MM.1S (cell line): ENCODE measurements at regions not wholly inside any gene's neighbourhood (a gene's known extent, or its start where the extent isn't known, plus 50 kb on each side); places are given as distances from the start of the nearest gene placed in this dataset.

ENCODE experiments used
- EZH2 ChIP-seq: fragments of 300-600 bp; sonication (generic); optimal IDR thresholded peaks from 2 replicates; pipeline ENCODE3; 2017; ENCODE audit warnings: low read depth, mild to moderate bottlenecking, antibody characterized with exemption, low read length, mixed read lengths
- EZH2phosphoT487 ChIP-seq: fragments of 300-600 bp; sonication (generic); IDR thresholded peaks from 2 replicates; pipeline ENCODE4 v1.6.1; 2018; ENCODE audit warnings: antibody characterized with exemption, low read length
- TF ChIP-seq, protein P1 (sequence below): fragments of 300-600 bp; sonication (generic); IDR thresholded peaks from 2 replicates; pipeline ENCODE4 v1.5.1; 2016; ENCODE audit warnings: antibody characterized with exemption, low read length, mixed read lengths

DNA sequence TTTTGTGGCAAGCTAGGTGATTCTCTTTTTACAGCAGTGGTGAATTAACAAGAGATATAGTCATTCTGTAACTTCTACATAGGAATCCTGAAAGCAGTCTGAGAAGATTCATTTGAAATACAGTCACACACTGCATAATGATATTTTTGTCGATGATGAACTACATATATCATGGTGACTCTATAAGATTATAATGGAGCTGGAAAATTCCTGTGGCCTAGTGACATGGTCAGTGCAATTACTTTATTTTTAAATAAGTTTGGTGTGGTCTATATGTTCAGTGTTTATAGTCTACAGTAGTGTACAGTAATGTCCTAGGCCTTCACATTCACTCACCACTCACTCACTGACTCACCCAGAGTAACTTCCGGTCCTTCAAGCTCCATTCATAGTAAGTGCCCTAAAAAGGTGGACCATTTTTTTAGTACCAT, 511.4 kb upstream of the MCTP2 start:
- no peak for TF ChIP-seq EZH2
- TF ChIP-seq, protein P1, sequence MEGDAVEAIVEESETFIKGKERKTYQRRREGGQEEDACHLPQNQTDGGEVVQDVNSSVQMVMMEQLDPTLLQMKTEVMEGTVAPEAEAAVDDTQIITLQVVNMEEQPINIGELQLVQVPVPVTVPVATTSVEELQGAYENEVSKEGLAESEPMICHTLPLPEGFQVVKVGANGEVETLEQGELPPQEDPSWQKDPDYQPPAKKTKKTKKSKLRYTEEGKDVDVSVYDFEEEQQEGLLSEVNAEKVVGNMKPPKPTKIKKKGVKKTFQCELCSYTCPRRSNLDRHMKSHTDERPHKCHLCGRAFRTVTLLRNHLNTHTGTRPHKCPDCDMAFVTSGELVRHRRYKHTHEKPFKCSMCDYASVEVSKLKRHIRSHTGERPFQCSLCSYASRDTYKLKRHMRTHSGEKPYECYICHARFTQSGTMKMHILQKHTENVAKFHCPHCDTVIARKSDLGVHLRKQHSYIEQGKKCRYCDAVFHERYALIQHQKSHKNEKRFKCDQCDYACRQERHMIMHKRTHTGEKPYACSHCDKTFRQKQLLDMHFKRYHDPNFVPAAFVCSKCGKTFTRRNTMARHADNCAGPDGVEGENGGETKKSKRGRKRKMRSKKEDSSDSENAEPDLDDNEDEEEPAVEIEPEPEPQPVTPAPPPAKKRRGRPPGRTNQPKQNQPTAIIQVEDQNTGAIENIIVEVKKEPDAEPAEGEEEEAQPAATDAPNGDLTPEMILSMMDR: no peak
- TF ChIP-seq EZH2phosphoT487: no peak
